GM12878 (cell line): ENCODE measurements at regions not wholly inside any gene's neighbourhood (a gene's known extent, or its start where the extent isn't known, plus 50 kb on each side); places are given as distances from the start of the nearest gene placed in this dataset.

Source experiments
- ATAC-seq: fragments of 200-7000 bp; cut with Tn5 transposase; 3 replicates; pipeline ENCODE4 v1.9.1; 2020; ENCODE audit warnings: mild to moderate bottlenecking, moderate library complexity
- BruUV-seq: library from RNA; stranded (reverse); fragments of 400-500 nt; replicated peaks from 2 replicates; lab custom pipeline; 2021; lab: Mats Ljungman, UMichigan
- CTCF ChIA-PET: fragments of 300-600 bp; sonication (Branson Sonifier 250); formaldehyde crosslinking; extraction: SDS; loops from one replicate; lab custom pipeline; 2021; ENCODE audit warnings: inconsistent platforms; lab: Yijun Ruan, JAX
- POLR2A ChIA-PET: fragments of 350-600 bp; formaldehyde crosslinking; extraction: SDS; loops from one replicate; lab custom pipeline; 2021; ENCODE audit warnings: inconsistent platforms; lab: Charles Lee
- RAD21 ChIA-PET: fragments of 300-600 bp; sonication (Branson Sonifier 250); formaldehyde crosslinking; loops from one replicate; lab custom pipeline; 2023; ENCODE audit warnings: antibody characterized with exemption; ENCODE audit not compliant: unreplicated experiment; lab: Charles Lee
- SMC1A ChIA-PET: fragments of 300-600 bp; sonication (Branson Sonifier 250); formaldehyde crosslinking; loops from one replicate; lab custom pipeline; 2023; ENCODE audit not compliant: unreplicated experiment, uncharacterized antibody; lab: Charles Lee
- DNase-seq: peaks from one replicate; pipeline ENCODE4 v3.0.0-alpha.2; 2011; ENCODE audit warnings: low read depth, low spot score
- FAIRE-seq: peaks from 3 replicates; lab custom pipeline; 2011; peaks lifted over from hg19 to GRCh38; lab: Jason Lieb, UNC
- H2AFZ ChIP-seq: 2 replicates; pipeline ENCODE4 v1.6.0; 2011; ENCODE audit warnings: low read depth, low read length, control low read depth; ENCODE audit not compliant: control insufficient read depth
- H3K27ac ChIP-seq: 2 replicates; pipeline ENCODE4 v1.5.1; 2011; ENCODE audit warnings: control low read depth; ENCODE audit not compliant: control insufficient read depth, insufficient read depth
- H3K27me3 ChIP-seq, 2 experiments: replicated peaks in 1 of 2; 2 replicates each; pipeline versions ENCODE4 v1.6.0 to v1.6.1; 2011; ENCODE audit warnings: low read length in 1 of 2; ENCODE audit not compliant: control insufficient read depth in 2 of 2, insufficient read depth in 2 of 2
- H3K36me3 ChIP-seq, 2 experiments: 2 replicates each; pipeline ENCODE4 v1.5.1; 2011; ENCODE audit warnings: low read length in 1 of 2; ENCODE audit not compliant: control insufficient read depth in 2 of 2, insufficient read depth in 2 of 2
- H3K4me1 ChIP-seq: 2 replicates; pipeline ENCODE4 v1.6.1; 2011; ENCODE audit warnings: mild to moderate bottlenecking, low read length, moderate library complexity, mixed read lengths; ENCODE audit not compliant: control insufficient read depth, insufficient read depth
- H3K4me2 ChIP-seq: 2 replicates; pipeline ENCODE4 v1.6.0; 2011; ENCODE audit warnings: control low read depth; ENCODE audit not compliant: control insufficient read depth, insufficient read depth
- H3K4me3 ChIP-seq: fragments of 200-600 bp; sonication (generic); 2 replicates; pipeline ENCODE4 v1.5.1; 2016
- H3K79me2 ChIP-seq: 2 replicates; pipeline ENCODE4 v1.6.0; 2011; ENCODE audit warnings: low read length; ENCODE audit not compliant: control insufficient read depth, insufficient read depth
- H3K9ac ChIP-seq: 2 replicates; pipeline ENCODE4 v1.8.0; 2011; ENCODE audit warnings: low read length, control low read depth, mixed read lengths; ENCODE audit not compliant: control insufficient read depth, insufficient read depth
- H3K9me3 ChIP-seq: replicated peaks from 3 replicates; pipeline ENCODE4 v1.5.1; 2011; ENCODE audit warnings: mild to moderate bottlenecking, low read length; ENCODE audit not compliant: control insufficient read depth, insufficient read depth
- H4K20me1 ChIP-seq: 2 replicates; pipeline ENCODE4 v1.6.0; 2011; ENCODE audit not compliant: control insufficient read depth, insufficient read depth
- ATF2 ChIP-seq: IDR thresholded peaks from 2 replicates; pipeline ENCODE4 v1.6.1; 2012; ENCODE audit warnings: low read length, inconsistent platforms
- ATF3 ChIP-seq: IDR thresholded peaks from 2 replicates; pipeline ENCODE4 v1.6.1; 2011; ENCODE audit warnings: low read depth, mild to moderate bottlenecking, low read length, moderate library complexity, borderline replicate concordance; ENCODE audit errors: extremely low read depth
- ATF7 ChIP-seq: fragments of 450-650 bp; IDR thresholded peaks from 2 replicates; pipeline ENCODE4 v1.6.1; 2016; ENCODE audit warnings: low read depth, mild to moderate bottlenecking
- E4F1 ChIP-seq: fragments of 450-650 bp; IDR thresholded peaks from 2 replicates; pipeline ENCODE4 v1.6.1; 2018; ENCODE audit warnings: borderline replicate concordance, mild to moderate bottlenecking; ENCODE audit not compliant: partially characterized antibody
- ESRRA ChIP-seq: IDR thresholded peaks from 2 replicates; pipeline ENCODE4 v1.6.1; 2012; ENCODE audit warnings: mild to moderate bottlenecking, low read length, improper control_type of control experiment
- MAX ChIP-seq: IDR thresholded peaks from 2 replicates; pipeline ENCODE4 v1.6.1; 2012; ENCODE audit warnings: low read depth, low read length, improper control_type of control experiment
- ZBED1 ChIP-seq: IDR thresholded peaks from 2 replicates; pipeline ENCODE4 v1.6.1; 2016; ENCODE audit warnings: borderline replicate concordance
- ZSCAN29 ChIP-seq: fragments of 450-650 bp; IDR thresholded peaks from 2 replicates; pipeline ENCODE4 v1.6.1; 2017; ENCODE audit warnings: mild to moderate bottlenecking, moderate library complexity
- WGBS: methylation state at CpG from one replicate; pipeline ENCODE4 v1.1.6; 2016; ENCODE audit warnings: low lambda C conversion rate; ENCODE audit not compliant: insufficient replicate concordance, insufficient coverage; ENCODE audit errors: missing lambda C conversion rate; 5-methylcytosine and 5-hydroxymethylcytosine counted together
- in situ Hi-C: fragments of 300-500 bp; cut with MboI; formaldehyde crosslinking; loops from 9 replicates; pipeline ENCODE4 v1.14.3; 2018; ENCODE audit warnings: mixed read lengths
- intact Hi-C: fragments of 100-400 bp; cut with micrococcal nuclease; formaldehyde crosslinking; loops from one replicate; pipeline ENCODE4 v1.14.2; 2022; ENCODE audit not compliant: unreplicated experiment

GRCh38 chr16:48833461-48833860, 223.5 kb upstream of the N4BP1 start:
- POLR2A ChIA-PET: no interaction called here
- H3K36me3 ChIP-seq: no peaks in the 10 kb centered on the region
- in situ Hi-C loops (no loop called here), intact Hi-C loops (no loop called here)
- ATAC-seq: no peak
- H2AFZ ChIP-seq: no peak overlapping the region
- FAIRE-seq: no peak
- WGBS: 0% methylated on average over 2 of the region's 2 CpGs
- SMC1A ChIA-PET: interaction anchor here (0.6 kb wide), 1 partner anchor 446 kb away, joined by 3 read pairs; no protein-coding TSS in a partner anchor
- H4K20me1 ChIP-seq: no peaks in the 10 kb centered on the region
- RAD21 ChIA-PET: no interaction called here
- TF ChIP-seq E4F1 (no peak), MAX (no peak), ZBED1 (no peak), ZSCAN29 (no peak), ATF3 (no peak), ATF2 (no peak), ATF7 (no peak), ESRRA (no peak)
- H3K79me2 ChIP-seq: no peaks in the 10 kb centered on the region
- no peak for DNase-seq
- H3K4me3 ChIP-seq: no peak overlapping the region
- no peaks in the 10 kb centered on the region for H3K27me3 ChIP-seq
- H3K27ac ChIP-seq: no peak overlapping the region
- H3K4me2 ChIP-seq: no peak overlapping the region
- CTCF ChIA-PET: no interaction called here
- H3K9me3 ChIP-seq: no peaks in the 10 kb centered on the region
- H3K9ac ChIP-seq: no peak overlapping the region
- no TSS peak for BruUV-seq
- H3K4me1 ChIP-seq: no peaks in the 10 kb centered on the region; the same call in 1 of the 2 replicates
